ENCODE measurements at regions not wholly inside any gene's neighbourhood (a gene's known extent, or its start where the extent isn't known, plus 50 kb on each side); places are given as distances from the start of the nearest gene placed in this dataset.
"Not testable (repeated sequence)": the region's sequence is repeated elsewhere in the genome, so short reads cannot be mapped to it uniquely, and the experiment has no call there.

DNA sequence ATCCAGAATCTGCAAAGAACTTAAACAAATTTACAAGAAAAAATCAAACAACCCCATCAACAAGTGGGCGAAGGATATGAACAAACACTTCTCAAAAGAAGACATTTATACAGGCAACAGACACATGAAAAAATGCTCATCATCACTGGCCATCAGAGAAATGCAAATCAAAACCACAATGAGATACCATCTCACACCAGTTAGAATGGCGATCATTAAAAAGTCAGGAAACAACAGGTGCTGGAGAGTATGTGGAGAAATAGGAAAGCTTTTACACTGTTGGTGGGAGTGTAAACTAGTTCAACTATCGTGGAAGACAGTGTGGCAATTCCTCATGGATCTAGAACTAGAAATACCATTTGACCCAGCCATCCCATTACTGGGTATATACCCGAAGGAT, 121.4 kb upstream of the RGS6 start:
- TF ChIP-seq, protein P1, sequence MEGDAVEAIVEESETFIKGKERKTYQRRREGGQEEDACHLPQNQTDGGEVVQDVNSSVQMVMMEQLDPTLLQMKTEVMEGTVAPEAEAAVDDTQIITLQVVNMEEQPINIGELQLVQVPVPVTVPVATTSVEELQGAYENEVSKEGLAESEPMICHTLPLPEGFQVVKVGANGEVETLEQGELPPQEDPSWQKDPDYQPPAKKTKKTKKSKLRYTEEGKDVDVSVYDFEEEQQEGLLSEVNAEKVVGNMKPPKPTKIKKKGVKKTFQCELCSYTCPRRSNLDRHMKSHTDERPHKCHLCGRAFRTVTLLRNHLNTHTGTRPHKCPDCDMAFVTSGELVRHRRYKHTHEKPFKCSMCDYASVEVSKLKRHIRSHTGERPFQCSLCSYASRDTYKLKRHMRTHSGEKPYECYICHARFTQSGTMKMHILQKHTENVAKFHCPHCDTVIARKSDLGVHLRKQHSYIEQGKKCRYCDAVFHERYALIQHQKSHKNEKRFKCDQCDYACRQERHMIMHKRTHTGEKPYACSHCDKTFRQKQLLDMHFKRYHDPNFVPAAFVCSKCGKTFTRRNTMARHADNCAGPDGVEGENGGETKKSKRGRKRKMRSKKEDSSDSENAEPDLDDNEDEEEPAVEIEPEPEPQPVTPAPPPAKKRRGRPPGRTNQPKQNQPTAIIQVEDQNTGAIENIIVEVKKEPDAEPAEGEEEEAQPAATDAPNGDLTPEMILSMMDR (IDR thresholded peaks at IDR 0.05; ENCODE audit: extremely low read depth in 1 of 2, insufficient read depth in 1 of 2, low read depth in 1 of 2, low read length in 2 of 2) = not testable (repeated sequence)
- not testable (repeated sequence) for TF ChIP-seq POLR2AphosphoS5 (IDR thresholded peaks at IDR 0.05; ENCODE audit: insufficient read depth, low read depth, low read length); MAX (IDR thresholded peaks at IDR 0.05; ENCODE audit: insufficient read depth, insufficient read length); EZH2 (IDR thresholded peaks at IDR 0.05; ENCODE audit: borderline replicate concordance, low read depth, low read length, severe bottlenecking); JUN (IDR thresholded peaks at IDR 0.05; ENCODE audit: borderline replicate concordance, insufficient read depth, insufficient read length, low read depth); POLR2A (IDR thresholded peaks at IDR 0.05; ENCODE audit: low read depth, low read length)
